ENCODE measurements at regions not wholly inside any gene's neighbourhood (a gene's known extent, or its start where the extent isn't known, plus 50 kb on each side); places are given as distances from the start of the nearest gene placed in this dataset.

GRCh38 chr5:114565871-114566270, 204.0 kb downstream of the KCNN2 start:
- TF ChIP-seq CTCF (conservative IDR thresholded peaks at IDR 0.05; ENCODE audit: low read depth, low read length) = no peak
- no peak for TF ChIP-seq EZH2 (IDR thresholded peaks at IDR 0.05; ENCODE audit: borderline replicate concordance, low read depth, low read length, poor library complexity, severe bottlenecking)

Measured in A673 (cell line).